Large intestine (tissue), 3 donors: ENCODE measurements at regions not wholly inside any gene's neighbourhood (a gene's known extent, or its start where the extent isn't known, plus 50 kb on each side); places are given as distances from the start of the nearest gene placed in this dataset.

Experiments
- DNase-seq, 2 donors: peaks; one replicate each; pipeline versions ENCODE4 v3.0.0 to v3.0.0-alpha.2; 2013
- H3K27ac ChIP-seq: one replicate; pipeline ENCODE4 v1.5.1; 2013; ENCODE audit warnings: low read length
- H3K27me3 ChIP-seq: 2 replicates; pipeline ENCODE4 v1.6.1; 2013; ENCODE audit warnings: low read length; ENCODE audit not compliant: control insufficient read depth, insufficient read depth
- H3K36me3 ChIP-seq: 2 replicates; pipeline ENCODE4 v1.6.1; 2013; ENCODE audit warnings: low read length; ENCODE audit not compliant: control insufficient read depth, insufficient read depth
- H3K4me1 ChIP-seq: one replicate; pipeline ENCODE4 v1.6.1; 2013; ENCODE audit warnings: low read length; ENCODE audit not compliant: control insufficient read depth, insufficient read depth
- H3K4me3 ChIP-seq: one replicate; pipeline ENCODE4 v1.5.1; 2013; ENCODE audit warnings: low read length
- H3K9me3 ChIP-seq: one replicate; pipeline ENCODE4 v1.6.1; 2013; ENCODE audit warnings: mild to moderate bottlenecking, low read depth, low read length, moderate library complexity; ENCODE audit not compliant: control insufficient read depth
- WGBS: methylation state at CpG from one replicate; pipeline ENCODE4 v1.1.5; 2013; ENCODE audit warnings: low lambda C conversion rate; ENCODE audit not compliant: insufficient coverage; 5-methylcytosine and 5-hydroxymethylcytosine counted together

- no peak for DNase-seq
- H3K27me3 ChIP-seq, result no peaks in the 10 kb centered on the region
- no peak overlapping the region for H3K27ac ChIP-seq
- no peaks in the 10 kb centered on the region for H3K36me3 ChIP-seq
- WGBS, result no CpG with 5 or more reads among the region's 11 CpGs
- no peaks in the 10 kb centered on the region for H3K9me3 ChIP-seq
- H3K4me1 ChIP-seq, result no peaks in the 10 kb centered on the region
- no peak overlapping the region for H3K4me3 ChIP-seq
Measured at GRCh38 chr20:23290761-23291574, 59.6 kb upstream of the NXT1 start.

- Histone ChIP-seq H3K4me3 (no peak overlapping the region), H3K9me3 (no peaks in the 10 kb centered on the region), H3K36me3 (no peaks in the 10 kb centered on the region), H3K27ac (no peak overlapping the region), H3K27me3 (no peaks in the 10 kb centered on the region), H3K4me1 (no peaks in the 10 kb centered on the region)
- no peak for DNase-seq
- WGBS, result no CpG with 5 or more reads among the region's 7 CpGs
Measured at GRCh38 chr20:23289724-23290395, 60.7 kb upstream of the NXT1 start.

- Histone ChIP-seq H3K9me3 (no peaks in the 10 kb centered on the region), H3K27me3 (no peaks in the 10 kb centered on the region), H3K36me3 (no peaks in the 10 kb centered on the region), H3K4me1 (no peaks in the 10 kb centered on the region), H3K27ac (no peak overlapping the region), H3K4me3 (no peak overlapping the region)
- no CpG with 5 or more reads among the region's 7 CpGs for WGBS
- DNase-seq, result no peak
Measured at GRCh38 chr20:23289249-23289648, 61.3 kb upstream of the NXT1 start.

GRCh38 chr20:23287354-23288190 is 63.0 kb upstream of the NXT1 start:
- Histone ChIP-seq H3K36me3 (no peaks in the 10 kb centered on the region), H3K27me3 (no peaks in the 10 kb centered on the region), H3K9me3 (no peaks in the 10 kb centered on the region), H3K4me3 (no peak overlapping the region), H3K27ac (no peak overlapping the region), H3K4me1 (no peaks in the 10 kb centered on the region)
- peak in 1 of 2 donors; percentile 20 for DNase-seq
- WGBS, result no CpG with 5 or more reads among the region's 13 CpGs

- Histone ChIP-seq H3K4me3 (no peak overlapping the region), H3K9me3 (no peaks in the 10 kb centered on the region), H3K27me3 (no peaks in the 10 kb centered on the region), H3K27ac (no peak overlapping the region), H3K36me3 (no peaks in the 10 kb centered on the region), H3K4me1 (no peaks in the 10 kb centered on the region)
- no peak for DNase-seq
- no CpG with 5 or more reads among the region's 8 CpGs for WGBS
Measured at GRCh38 chr20:23286346-23286745, 64.2 kb upstream of the NXT1 start.

- H3K27ac ChIP-seq, result no peak overlapping the region
- WGBS, result no CpG with 5 or more reads among the region's 2 CpGs
- no peak overlapping the region for H3K4me3 ChIP-seq
- no peaks in the 10 kb centered on the region for H3K4me1 ChIP-seq
- no peaks in the 10 kb centered on the region for H3K36me3 ChIP-seq
- H3K27me3 ChIP-seq, result no peaks in the 10 kb centered on the region
- no peaks in the 10 kb centered on the region for H3K9me3 ChIP-seq
- DNase-seq, result no peak
Measured at GRCh38 chr20:23285536-23285935, 65.1 kb upstream of the NXT1 start.

- WGBS, result 100% methylated on average over 1 of the region's 2 CpGs
- H3K27me3 ChIP-seq, result no peaks in the 10 kb centered on the region
- no peak overlapping the region for H3K27ac ChIP-seq
- H3K4me1 ChIP-seq, result no peaks in the 10 kb centered on the region
- no peak overlapping the region for H3K4me3 ChIP-seq
- DNase-seq, result no peak
- H3K36me3 ChIP-seq, result no peaks in the 10 kb centered on the region
- H3K9me3 ChIP-seq, result no peaks in the 10 kb centered on the region
Measured at GRCh38 chr20:23284009-23284408, 66.6 kb upstream of the NXT1 start.

GRCh38 chr20:23283096-23283850 is 67.3 kb upstream of the NXT1 start:
- Histone ChIP-seq H3K27me3 (no peaks in the 10 kb centered on the region), H3K36me3 (no peaks in the 10 kb centered on the region), H3K4me1 (no peaks in the 10 kb centered on the region), H3K9me3 (no peaks in the 10 kb centered on the region), H3K4me3 (no peak overlapping the region), H3K27ac (no peak overlapping the region)
- no peak for DNase-seq
- no CpG with 5 or more reads among the region's 12 CpGs for WGBS

GRCh38 chr20:23282546-23282945 is 68.0 kb upstream of the NXT1 start:
- Histone ChIP-seq H3K9me3 (no peaks in the 10 kb centered on the region), H3K27me3 (no peaks in the 10 kb centered on the region), H3K36me3 (no peaks in the 10 kb centered on the region), H3K4me3 (no peak overlapping the region), H3K4me1 (no peaks in the 10 kb centered on the region), H3K27ac (no peak overlapping the region)
- WGBS, result no CpG with 5 or more reads among the region's 3 CpGs
- no peak for DNase-seq

- 90% methylated on average over 1 of the region's 1 CpG for WGBS
- no peak overlapping the region for H3K4me3 ChIP-seq
- H3K27ac ChIP-seq, result no peak overlapping the region
- H3K4me1 ChIP-seq, result no peaks in the 10 kb centered on the region
- no peaks in the 10 kb centered on the region for H3K36me3 ChIP-seq
- no peak for DNase-seq
- no peaks in the 10 kb centered on the region for H3K27me3 ChIP-seq
- no peaks in the 10 kb centered on the region for H3K9me3 ChIP-seq
Measured at GRCh38 chr20:23282111-23282510, 68.5 kb upstream of the NXT1 start.
